GM12878 (cell line): ENCODE measurements at regions not wholly inside any gene's neighbourhood (a gene's known extent, or its start where the extent isn't known, plus 50 kb on each side); places are given as distances from the start of the nearest gene placed in this dataset.

Experiments
- ATAC-seq: fragments of 200-7000 bp; cut with Tn5 transposase; 3 replicates; pipeline ENCODE4 v1.9.1; 2020; ENCODE audit warnings: mild to moderate bottlenecking, moderate library complexity
- BruUV-seq: library from RNA; stranded (reverse); fragments of 400-500 nt; replicated peaks from 2 replicates; lab custom pipeline; 2021; lab: Mats Ljungman, UMichigan
- CTCF ChIA-PET: fragments of 300-600 bp; sonication (Branson Sonifier 250); formaldehyde crosslinking; extraction: SDS; loops from one replicate; lab custom pipeline; 2021; ENCODE audit warnings: inconsistent platforms; lab: Yijun Ruan, JAX
- POLR2A ChIA-PET: fragments of 350-600 bp; formaldehyde crosslinking; extraction: SDS; loops from one replicate; lab custom pipeline; 2021; ENCODE audit warnings: inconsistent platforms; lab: Charles Lee
- RAD21 ChIA-PET: fragments of 300-600 bp; sonication (Branson Sonifier 250); formaldehyde crosslinking; loops from one replicate; lab custom pipeline; 2023; ENCODE audit warnings: antibody characterized with exemption; ENCODE audit not compliant: unreplicated experiment; lab: Charles Lee
- SMC1A ChIA-PET: fragments of 300-600 bp; sonication (Branson Sonifier 250); formaldehyde crosslinking; loops from one replicate; lab custom pipeline; 2023; ENCODE audit not compliant: unreplicated experiment, uncharacterized antibody; lab: Charles Lee
- DNase-seq: peaks from one replicate; pipeline ENCODE4 v3.0.0-alpha.2; 2011; ENCODE audit warnings: low read depth, low spot score
- FAIRE-seq: peaks from 3 replicates; lab custom pipeline; 2011; peaks lifted over from hg19 to GRCh38; lab: Jason Lieb, UNC
- H2AFZ ChIP-seq: 2 replicates; pipeline ENCODE4 v1.6.0; 2011; ENCODE audit warnings: low read depth, low read length, control low read depth; ENCODE audit not compliant: control insufficient read depth
- H3K27ac ChIP-seq: 2 replicates; pipeline ENCODE4 v1.5.1; 2011; ENCODE audit warnings: control low read depth; ENCODE audit not compliant: control insufficient read depth, insufficient read depth
- H3K27me3 ChIP-seq, 2 experiments: replicated peaks in 1 of 2; 2 replicates each; pipeline versions ENCODE4 v1.6.0 to v1.6.1; 2011; ENCODE audit warnings: low read length in 1 of 2; ENCODE audit not compliant: control insufficient read depth in 2 of 2, insufficient read depth in 2 of 2
- H3K36me3 ChIP-seq, 2 experiments: 2 replicates each; pipeline ENCODE4 v1.5.1; 2011; ENCODE audit warnings: low read length in 1 of 2; ENCODE audit not compliant: control insufficient read depth in 2 of 2, insufficient read depth in 2 of 2
- H3K4me1 ChIP-seq: 2 replicates; pipeline ENCODE4 v1.6.1; 2011; ENCODE audit warnings: mild to moderate bottlenecking, low read length, moderate library complexity, mixed read lengths; ENCODE audit not compliant: control insufficient read depth, insufficient read depth
- H3K4me2 ChIP-seq: 2 replicates; pipeline ENCODE4 v1.6.0; 2011; ENCODE audit warnings: control low read depth; ENCODE audit not compliant: control insufficient read depth, insufficient read depth
- H3K4me3 ChIP-seq: fragments of 200-600 bp; sonication (generic); 2 replicates; pipeline ENCODE4 v1.5.1; 2016
- H3K79me2 ChIP-seq: 2 replicates; pipeline ENCODE4 v1.6.0; 2011; ENCODE audit warnings: low read length; ENCODE audit not compliant: control insufficient read depth, insufficient read depth
- H3K9ac ChIP-seq: 2 replicates; pipeline ENCODE4 v1.8.0; 2011; ENCODE audit warnings: low read length, control low read depth, mixed read lengths; ENCODE audit not compliant: control insufficient read depth, insufficient read depth
- H3K9me3 ChIP-seq: replicated peaks from 3 replicates; pipeline ENCODE4 v1.5.1; 2011; ENCODE audit warnings: mild to moderate bottlenecking, low read length; ENCODE audit not compliant: control insufficient read depth, insufficient read depth
- H4K20me1 ChIP-seq: 2 replicates; pipeline ENCODE4 v1.6.0; 2011; ENCODE audit not compliant: control insufficient read depth, insufficient read depth
- BACH1 ChIP-seq: fragments of 450-650 bp; IDR thresholded peaks from 2 replicates; pipeline ENCODE4 v1.6.1; 2017; ENCODE audit warnings: mild to moderate bottlenecking, borderline replicate concordance
- BCL11A ChIP-seq: IDR thresholded peaks from 2 replicates; pipeline ENCODE4 v1.6.1; 2011; ENCODE audit warnings: low read depth, low read length
- BCL3 ChIP-seq: IDR thresholded peaks from 2 replicates; pipeline ENCODE4 v1.6.1; 2011; ENCODE audit warnings: borderline replicate concordance, low read depth, mild to moderate bottlenecking, moderate library complexity, low read length; ENCODE audit not compliant: insufficient read depth, poor library complexity, severe bottlenecking
- ESRRA ChIP-seq: IDR thresholded peaks from 2 replicates; pipeline ENCODE4 v1.6.1; 2012; ENCODE audit warnings: mild to moderate bottlenecking, low read length, improper control_type of control experiment
- HDGF ChIP-seq: fragments of 450-650 bp; IDR thresholded peaks from 2 replicates; pipeline ENCODE4 v1.6.1; 2016; ENCODE audit warnings: antibody characterized with exemption
- IKZF1 ChIP-seq: fragments of 450-650 bp; conservative IDR thresholded peaks from 2 replicates; pipeline ENCODE4 v1.6.1; 2017; ENCODE audit warnings: antibody characterized with exemption, mild to moderate bottlenecking
- JUNB ChIP-seq: IDR thresholded peaks from 2 replicates; pipeline ENCODE4 v1.6.1; 2016; ENCODE audit warnings: antibody characterized with exemption, mild to moderate bottlenecking
- NFYA ChIP-seq: IDR thresholded peaks from 2 replicates; pipeline ENCODE4 v1.6.1; 2011; ENCODE audit warnings: low read depth, mild to moderate bottlenecking, low read length, improper control_type of control experiment, borderline replicate concordance
- NR2F1 ChIP-seq: fragments of 450-650 bp; conservative IDR thresholded peaks from 2 replicates; pipeline ENCODE4 v1.6.1; 2017; ENCODE audit warnings: mild to moderate bottlenecking
- SREBF1 ChIP-seq: IDR thresholded peaks from 2 replicates; pipeline ENCODE4 v1.6.1; 2012; ENCODE audit warnings: mild to moderate bottlenecking, low read length
- ZBED1 ChIP-seq: IDR thresholded peaks from 2 replicates; pipeline ENCODE4 v1.6.1; 2016; ENCODE audit warnings: borderline replicate concordance
- ZNF217 ChIP-seq: fragments of 450-650 bp; IDR thresholded peaks from 2 replicates; pipeline ENCODE4 v1.6.1; 2017; ENCODE audit warnings: antibody characterized with exemption, mild to moderate bottlenecking
- WGBS: methylation state at CpG from one replicate; pipeline ENCODE4 v1.1.6; 2016; ENCODE audit warnings: low lambda C conversion rate; ENCODE audit not compliant: insufficient replicate concordance, insufficient coverage; ENCODE audit errors: missing lambda C conversion rate; 5-methylcytosine and 5-hydroxymethylcytosine counted together
- in situ Hi-C: fragments of 300-500 bp; cut with MboI; formaldehyde crosslinking; loops from 9 replicates; pipeline ENCODE4 v1.14.3; 2018; ENCODE audit warnings: mixed read lengths
- intact Hi-C: fragments of 100-400 bp; cut with micrococcal nuclease; formaldehyde crosslinking; loops from one replicate; pipeline ENCODE4 v1.14.2; 2022; ENCODE audit not compliant: unreplicated experiment
- TF ChIP-seq, protein P1 (sequence below): fragments of 450-650 bp; IDR thresholded peaks from 2 replicates; pipeline ENCODE4 v1.6.1; 2016; ENCODE audit warnings: mild to moderate bottlenecking
- TF ChIP-seq, protein P2 (sequence below): IDR thresholded peaks from 2 replicates; pipeline ENCODE4 v1.6.1; 2012; ENCODE audit warnings: low read length, inconsistent platforms

- Histone ChIP-seq H3K9ac (no peak overlapping the region), H3K27me3 (no peaks in the 10 kb centered on the region), H3K4me2 (no peak overlapping the region), H2AFZ (no peak overlapping the region), H3K4me3 (no peak overlapping the region), H3K36me3 (no peaks in the 10 kb centered on the region), H3K9me3 (no peaks in the 10 kb centered on the region), H3K79me2 (no peaks in the 10 kb centered on the region), H3K27ac (no peak overlapping the region), H3K4me1 (no peaks in the 10 kb centered on the region), H4K20me1 (no peaks in the 10 kb centered on the region)
- FAIRE-seq, result no peak
- SMC1A ChIA-PET, result no interaction called here
- in situ Hi-C loops, result no loop called here
- no peak for TF ChIP-seq HDGF
- TF ChIP-seq NR2F1, result no peak
- no peak for TF ChIP-seq ESRRA
- no peak for TF ChIP-seq BCL11A
- no peak for TF ChIP-seq NFYA
- no peak for TF ChIP-seq IKZF1
- no peak for TF ChIP-seq ZNF217
- TF ChIP-seq, protein P1, sequence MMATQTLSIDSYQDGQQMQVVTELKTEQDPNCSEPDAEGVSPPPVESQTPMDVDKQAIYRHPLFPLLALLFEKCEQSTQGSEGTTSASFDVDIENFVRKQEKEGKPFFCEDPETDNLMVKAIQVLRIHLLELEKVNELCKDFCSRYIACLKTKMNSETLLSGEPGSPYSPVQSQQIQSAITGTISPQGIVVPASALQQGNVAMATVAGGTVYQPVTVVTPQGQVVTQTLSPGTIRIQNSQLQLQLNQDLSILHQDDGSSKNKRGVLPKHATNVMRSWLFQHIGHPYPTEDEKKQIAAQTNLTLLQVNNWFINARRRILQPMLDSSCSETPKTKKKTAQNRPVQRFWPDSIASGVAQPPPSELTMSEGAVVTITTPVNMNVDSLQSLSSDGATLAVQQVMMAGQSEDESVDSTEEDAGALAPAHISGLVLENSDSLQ, result no peak
- no peak for TF ChIP-seq ZBED1
- no peak for TF ChIP-seq JUNB
- TF ChIP-seq BACH1, result no peak
- no peak for TF ChIP-seq BCL3
- TF ChIP-seq, protein P2, sequence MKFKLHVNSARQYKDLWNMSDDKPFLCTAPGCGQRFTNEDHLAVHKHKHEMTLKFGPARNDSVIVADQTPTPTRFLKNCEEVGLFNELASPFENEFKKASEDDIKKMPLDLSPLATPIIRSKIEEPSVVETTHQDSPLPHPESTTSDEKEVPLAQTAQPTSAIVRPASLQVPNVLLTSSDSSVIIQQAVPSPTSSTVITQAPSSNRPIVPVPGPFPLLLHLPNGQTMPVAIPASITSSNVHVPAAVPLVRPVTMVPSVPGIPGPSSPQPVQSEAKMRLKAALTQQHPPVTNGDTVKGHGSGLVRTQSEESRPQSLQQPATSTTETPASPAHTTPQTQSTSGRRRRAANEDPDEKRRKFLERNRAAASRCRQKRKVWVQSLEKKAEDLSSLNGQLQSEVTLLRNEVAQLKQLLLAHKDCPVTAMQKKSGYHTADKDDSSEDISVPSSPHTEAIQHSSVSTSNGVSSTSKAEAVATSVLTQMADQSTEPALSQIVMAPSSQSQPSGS, result no peak
- TF ChIP-seq SREBF1, result no peak
- 39% methylated on average over 5 of the region's 5 CpGs for WGBS
- CTCF ChIA-PET, result interaction anchor here (1.0 kb wide), 1 partner anchor 43 kb away, joined by 3 read pairs; no protein-coding TSS in a partner anchor
- no peak for ATAC-seq
- POLR2A ChIA-PET, result interaction anchor here (0.9 kb wide), 1 partner anchor 11 kb away, joined by 4 read pairs; no protein-coding TSS in a partner anchor
- no TSS peak for BruUV-seq
- RAD21 ChIA-PET, result no interaction called here
- intact Hi-C loops, result no loop called here
- no peak for DNase-seq
Observed at GRCh38 chr5:28430565-28431178, 1392.3 kb upstream of the CDH9 start.
